ENCODE measurements at regions not wholly inside any gene's neighbourhood (a gene's known extent, or its start where the extent isn't known, plus 50 kb on each side); places are given as distances from the start of the nearest gene placed in this dataset.

GRCh38 chr2:121825003-121825950 lies 69.8 kb downstream of the TSN start:
- TF ChIP-seq EZH2 (IDR thresholded peaks at IDR 0.05; ENCODE audit: insufficient read depth, poor library complexity, severe bottlenecking) (no peak), EZH2phosphoT487 (IDR thresholded peaks at IDR 0.05; ENCODE audit: insufficient read depth, low read depth) (no peak)
